ENCODE measurements at regions not wholly inside any gene's neighbourhood (a gene's known extent, or its start where the extent isn't known, plus 50 kb on each side); places are given as distances from the start of the nearest gene placed in this dataset.

DNA sequence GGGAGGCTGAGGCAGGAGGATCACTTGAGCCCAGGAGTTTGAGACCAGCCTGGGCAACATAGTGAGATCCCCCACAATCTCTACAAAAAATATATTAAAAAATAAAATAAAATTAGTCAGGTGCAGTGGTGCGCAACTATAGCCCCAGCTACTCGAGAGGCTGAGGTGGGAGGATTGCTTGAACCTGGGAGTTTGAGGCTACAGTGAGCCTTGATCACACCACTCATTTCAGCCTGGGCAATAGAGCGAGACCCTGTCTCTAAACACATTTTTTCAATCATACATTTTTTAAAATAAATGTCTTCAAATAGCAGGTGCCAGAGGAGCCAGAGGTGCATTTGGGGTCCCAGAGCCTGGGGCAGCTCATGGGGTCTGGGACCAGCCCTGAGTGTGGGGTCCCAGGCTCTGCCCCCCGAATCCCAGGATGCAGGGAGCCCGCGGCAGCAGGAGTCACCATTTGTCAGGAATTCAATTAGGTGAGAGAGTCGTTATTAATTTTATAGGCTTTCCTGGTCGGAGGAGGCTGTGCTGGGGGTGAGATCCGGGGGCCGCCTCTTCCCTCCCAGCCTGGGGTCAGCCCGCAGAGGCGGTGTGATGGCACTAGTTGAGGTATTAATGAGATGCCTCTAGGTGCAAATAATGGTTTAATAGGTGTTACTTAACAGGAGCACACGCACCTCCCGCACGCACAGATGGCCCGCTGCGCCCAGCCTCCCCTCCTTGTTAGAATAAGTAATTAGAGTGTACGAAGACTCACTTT, 78.3 kb downstream of the MICALL2 start:
- TF ChIP-seq, protein P1, sequence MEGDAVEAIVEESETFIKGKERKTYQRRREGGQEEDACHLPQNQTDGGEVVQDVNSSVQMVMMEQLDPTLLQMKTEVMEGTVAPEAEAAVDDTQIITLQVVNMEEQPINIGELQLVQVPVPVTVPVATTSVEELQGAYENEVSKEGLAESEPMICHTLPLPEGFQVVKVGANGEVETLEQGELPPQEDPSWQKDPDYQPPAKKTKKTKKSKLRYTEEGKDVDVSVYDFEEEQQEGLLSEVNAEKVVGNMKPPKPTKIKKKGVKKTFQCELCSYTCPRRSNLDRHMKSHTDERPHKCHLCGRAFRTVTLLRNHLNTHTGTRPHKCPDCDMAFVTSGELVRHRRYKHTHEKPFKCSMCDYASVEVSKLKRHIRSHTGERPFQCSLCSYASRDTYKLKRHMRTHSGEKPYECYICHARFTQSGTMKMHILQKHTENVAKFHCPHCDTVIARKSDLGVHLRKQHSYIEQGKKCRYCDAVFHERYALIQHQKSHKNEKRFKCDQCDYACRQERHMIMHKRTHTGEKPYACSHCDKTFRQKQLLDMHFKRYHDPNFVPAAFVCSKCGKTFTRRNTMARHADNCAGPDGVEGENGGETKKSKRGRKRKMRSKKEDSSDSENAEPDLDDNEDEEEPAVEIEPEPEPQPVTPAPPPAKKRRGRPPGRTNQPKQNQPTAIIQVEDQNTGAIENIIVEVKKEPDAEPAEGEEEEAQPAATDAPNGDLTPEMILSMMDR (IDR thresholded peaks at IDR 0.05), result no peak
- TF ChIP-seq GATA2 (CRISPR knock-in tag; IDR thresholded peaks at IDR 0.05) (no peak), RFX5 (IDR thresholded peaks at IDR 0.05; ENCODE audit: low read length) (no peak), EZH2phosphoT487 (IDR thresholded peaks at IDR 0.05; ENCODE audit: borderline replicate concordance, low read depth) (no peak), POLR2AphosphoS5 (IDR thresholded peaks at IDR 0.05; ENCODE audit: low read depth, low read length) (no peak), YY1 (IDR thresholded peaks at IDR 0.05; ENCODE audit: low read depth) (no peak), EP300 (IDR thresholded peaks at IDR 0.05; ENCODE audit: borderline replicate concordance in 1 of 2, low read depth in 1 of 2, low read length in 1 of 2) (no peak), TAF1 (IDR thresholded peaks at IDR 0.05; ENCODE audit: borderline replicate concordance, low read depth, low read length) (no peak), SIN3A (IDR thresholded peaks at IDR 0.05; ENCODE audit: borderline replicate concordance, low read depth, low read length) (no peak), MXI1 (IDR thresholded peaks at IDR 0.05; ENCODE audit: low read depth, low read length) (no peak), RAD21 (IDR thresholded peaks at IDR 0.05; ENCODE audit: low read length) (no peak), GABPA (IDR thresholded peaks at IDR 0.05; ENCODE audit: low read depth) (no peak), FOSL2 (IDR thresholded peaks at IDR 0.05; ENCODE audit: borderline replicate concordance, low read depth) (no peak)
